Neural progenitor cell (in vitro differentiated cells): ENCODE measurements at regions not wholly inside any gene's neighbourhood (a gene's known extent, or its start where the extent isn't known, plus 50 kb on each side); places are given as distances from the start of the nearest gene placed in this dataset.

ENCODE experiments used
- DNase-seq: peaks from one replicate; pipeline ENCODE4 v3.0.0-alpha.2; 2016; ENCODE audit warnings: low spot score
- H2AFZ ChIP-seq: fragments of 200-600 bp; sonication (generic); replicated peaks from 2 replicates; pipeline ENCODE4 v1.6.1; 2016; ENCODE audit warnings: antibody characterized with exemption
- H3F3A ChIP-seq: fragments of 200-600 bp; sonication (generic); 2 replicates; pipeline ENCODE4 v1.6.1; 2016; ENCODE audit warnings: antibody characterized with exemption, low read depth
- H3K27ac ChIP-seq: fragments of 200-600 bp; sonication (generic); 2 replicates; pipeline ENCODE4 v1.5.1; 2016; ENCODE audit warnings: mild to moderate bottlenecking
- H3K27me3 ChIP-seq: fragments of 200-600 bp; sonication (generic); 2 replicates; pipeline ENCODE4 v1.6.1; 2016; ENCODE audit warnings: mild to moderate bottlenecking, moderate library complexity
- H3K36me3 ChIP-seq: fragments of 200-600 bp; sonication (generic); 2 replicates; pipeline ENCODE4 v1.5.1; 2016
- H3K4me1 ChIP-seq: fragments of 200-600 bp; sonication (generic); 2 replicates; pipeline ENCODE4 v1.6.1; 2016; ENCODE audit warnings: mixed run types
- H3K4me2 ChIP-seq: fragments of 200-600 bp; sonication (generic); 2 replicates; pipeline ENCODE4 v1.6.1; 2016
- H3K4me3 ChIP-seq: fragments of 200-600 bp; sonication (generic); 2 replicates; pipeline ENCODE4 v1.5.1; 2016
- H3K79me2 ChIP-seq: fragments of 200-600 bp; sonication (generic); 2 replicates; pipeline ENCODE4 v1.6.1; 2016; ENCODE audit warnings: low read depth
- H3K9ac ChIP-seq: fragments of 200-600 bp; sonication (generic); 2 replicates; pipeline ENCODE4 v1.6.1; 2016
- H3K9me3 ChIP-seq: fragments of 200-600 bp; sonication (generic); 2 replicates; pipeline ENCODE4 v1.5.1; 2016; ENCODE audit warnings: low read depth
- H4K20me1 ChIP-seq: fragments of 200-600 bp; sonication (generic); 2 replicates; pipeline ENCODE4 v1.6.1; 2016; ENCODE audit warnings: low read depth
- H3K27ac Mint-ChIP-seq: 3 replicates; pipeline ENCODE4 v1.8.0; 2021; ENCODE audit warnings: mixed read lengths
- H3K27me3 Mint-ChIP-seq: 2 replicates; pipeline ENCODE4 v1.8.0; 2022; ENCODE audit warnings: low read depth, mild to moderate bottlenecking, inconsistent platforms, moderate library complexity, mixed read lengths; ENCODE audit not compliant: insufficient read depth
- H3K36me3 Mint-ChIP-seq: 3 replicates; pipeline ENCODE4 v1.8.0; 2021; ENCODE audit warnings: mixed read lengths
- H3K4me1 Mint-ChIP-seq: 3 replicates; pipeline ENCODE4 v1.8.0; 2021; ENCODE audit warnings: mixed read lengths
- H3K4me3 Mint-ChIP-seq: 3 replicates; pipeline ENCODE4 v1.8.0; 2021; ENCODE audit warnings: mild to moderate bottlenecking, moderate library complexity, mixed read lengths
- H3K9me3 Mint-ChIP-seq: 3 replicates; pipeline ENCODE4 v1.8.0; 2020; ENCODE audit warnings: mixed read lengths
- EZH2 ChIP-seq: fragments of 200-600 bp; sonication (generic); IDR thresholded peaks from 2 replicates; pipeline ENCODE4 v1.6.1; 2017; ENCODE audit warnings: antibody characterized with exemption, mild to moderate bottlenecking, moderate library complexity
- EZH2phosphoT487 ChIP-seq: fragments of 200-600 bp; sonication (generic); IDR thresholded peaks from 2 replicates; pipeline ENCODE4 v1.6.1; 2017; ENCODE audit warnings: antibody characterized with exemption
- TF ChIP-seq, protein P1 (sequence below): fragments of 200-600 bp; sonication (generic); IDR thresholded peaks from 2 replicates; pipeline ENCODE4 v1.5.1; 2017; ENCODE audit warnings: antibody characterized with exemption, mild to moderate bottlenecking

DNA sequence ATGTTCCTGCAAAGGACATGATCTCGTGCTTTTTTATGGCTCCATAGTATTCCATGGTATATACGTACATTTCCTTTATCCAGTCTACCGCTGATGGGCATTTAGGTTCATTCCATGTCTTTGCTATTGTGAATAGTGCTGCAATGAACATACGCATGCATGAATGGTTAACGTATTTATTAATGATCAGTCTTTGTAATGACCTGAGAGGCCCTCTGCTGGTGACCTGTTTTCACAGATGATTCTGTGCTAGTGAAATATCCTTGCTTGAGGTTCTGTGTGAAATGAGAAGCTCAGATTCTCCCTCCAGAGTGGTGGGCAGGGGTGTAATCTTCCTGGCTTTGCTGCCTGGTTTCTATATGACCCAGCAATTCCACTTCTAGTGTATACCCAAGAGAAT lies 160.2 kb upstream of the RASGRP1 start:
- no peak overlapping the region for H3K4me3 ChIP-seq
- Mint-ChIP-seq H3K9me3 (no peaks in the 10 kb centered on the region), H3K36me3 (no peaks in the 10 kb centered on the region), H3K27me3 (peaks cover 9% of the 10 kb centered on the region), H3K4me1 (no peaks in the 10 kb centered on the region), H3K27ac (no peak overlapping the region), H3K4me3 (no peak overlapping the region)
- no peaks in the 10 kb centered on the region for H3K36me3 ChIP-seq
- H3K4me1 ChIP-seq: no peaks in the 10 kb centered on the region
- H3K27ac ChIP-seq: no peak overlapping the region
- no peaks in the 10 kb centered on the region for H3K79me2 ChIP-seq
- H4K20me1 ChIP-seq: no peaks in the 10 kb centered on the region
- H3K27me3 ChIP-seq: no peaks in the 10 kb centered on the region
- DNase-seq: no peak
- TF ChIP-seq EZH2 (no peak), EZH2phosphoT487 (no peak)
- TF ChIP-seq, protein P1, sequence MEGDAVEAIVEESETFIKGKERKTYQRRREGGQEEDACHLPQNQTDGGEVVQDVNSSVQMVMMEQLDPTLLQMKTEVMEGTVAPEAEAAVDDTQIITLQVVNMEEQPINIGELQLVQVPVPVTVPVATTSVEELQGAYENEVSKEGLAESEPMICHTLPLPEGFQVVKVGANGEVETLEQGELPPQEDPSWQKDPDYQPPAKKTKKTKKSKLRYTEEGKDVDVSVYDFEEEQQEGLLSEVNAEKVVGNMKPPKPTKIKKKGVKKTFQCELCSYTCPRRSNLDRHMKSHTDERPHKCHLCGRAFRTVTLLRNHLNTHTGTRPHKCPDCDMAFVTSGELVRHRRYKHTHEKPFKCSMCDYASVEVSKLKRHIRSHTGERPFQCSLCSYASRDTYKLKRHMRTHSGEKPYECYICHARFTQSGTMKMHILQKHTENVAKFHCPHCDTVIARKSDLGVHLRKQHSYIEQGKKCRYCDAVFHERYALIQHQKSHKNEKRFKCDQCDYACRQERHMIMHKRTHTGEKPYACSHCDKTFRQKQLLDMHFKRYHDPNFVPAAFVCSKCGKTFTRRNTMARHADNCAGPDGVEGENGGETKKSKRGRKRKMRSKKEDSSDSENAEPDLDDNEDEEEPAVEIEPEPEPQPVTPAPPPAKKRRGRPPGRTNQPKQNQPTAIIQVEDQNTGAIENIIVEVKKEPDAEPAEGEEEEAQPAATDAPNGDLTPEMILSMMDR: no peak
- no peaks in the 10 kb centered on the region for H3F3A ChIP-seq
- H3K9me3 ChIP-seq: no peaks in the 10 kb centered on the region
- H3K4me2 ChIP-seq: no peak overlapping the region
- no peak overlapping the region for H3K9ac ChIP-seq
- no peak overlapping the region for H2AFZ ChIP-seq

DNA sequence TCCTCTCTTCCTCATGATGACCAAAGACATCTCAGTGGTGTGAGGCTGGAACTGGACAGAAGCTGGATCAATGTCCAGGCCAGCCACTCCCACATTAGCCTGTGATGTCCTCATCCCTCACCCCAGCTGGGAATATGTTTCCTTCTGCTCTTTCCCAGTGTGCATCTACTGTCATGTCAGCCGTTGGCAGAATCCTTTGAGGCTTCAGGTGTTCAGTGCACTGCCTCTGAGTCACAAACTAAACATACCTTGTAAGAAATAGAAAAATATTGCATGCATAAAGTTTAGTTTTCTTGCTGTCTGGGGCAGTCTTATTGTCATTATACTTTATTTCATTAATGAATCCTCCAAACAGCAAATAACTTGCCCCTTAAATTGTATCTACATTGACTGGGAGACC lies 161.6 kb upstream of the RASGRP1 start:
- Mint-ChIP-seq H3K27ac (no peak overlapping the region), H3K27me3 (peaks cover 9% of the 10 kb centered on the region), H3K9me3 (no peaks in the 10 kb centered on the region), H3K36me3 (no peaks in the 10 kb centered on the region), H3K4me3 (no peak overlapping the region), H3K4me1 (no peaks in the 10 kb centered on the region)
- Histone ChIP-seq H3K9ac (no peak overlapping the region), H3K36me3 (no peaks in the 10 kb centered on the region), H2AFZ (no peak overlapping the region), H4K20me1 (no peaks in the 10 kb centered on the region), H3K79me2 (no peaks in the 10 kb centered on the region), H3K4me2 (no peak overlapping the region), H3K27ac (no peak overlapping the region), H3F3A (no peaks in the 10 kb centered on the region), H3K9me3 (no peaks in the 10 kb centered on the region), H3K27me3 (no peaks in the 10 kb centered on the region), H3K4me1 (no peaks in the 10 kb centered on the region), H3K4me3 (no peak overlapping the region)
- DNase-seq: no peak
- TF ChIP-seq EZH2 (no peak), EZH2phosphoT487 (no peak)
- TF ChIP-seq, protein P1: no peak

DNA sequence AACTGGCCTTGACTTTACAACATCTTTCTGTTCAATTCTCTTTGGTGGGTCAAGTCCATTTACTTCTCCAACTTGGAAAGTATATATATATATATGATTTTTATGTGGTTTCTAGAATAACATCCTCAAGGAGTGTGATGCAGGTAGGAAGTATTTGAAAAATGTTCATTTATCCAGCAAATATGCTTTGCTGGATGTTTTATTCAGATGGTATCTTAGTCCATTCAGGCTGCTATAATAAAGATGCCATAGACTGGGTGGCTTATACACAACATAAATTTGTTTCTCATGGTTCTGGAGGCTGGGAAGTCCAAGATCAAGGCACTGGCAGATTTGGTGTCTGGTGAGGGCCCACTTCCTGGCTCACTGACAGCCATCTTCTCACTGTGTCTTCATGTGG lies 168.7 kb upstream of the RASGRP1 start:
- H4K20me1 ChIP-seq: no peaks in the 10 kb centered on the region
- peaks cover 6% of the 10 kb centered on the region for H3K4me1 Mint-ChIP-seq
- H2AFZ ChIP-seq: no peak overlapping the region
- H3K27ac Mint-ChIP-seq: no peak overlapping the region
- H3K9ac ChIP-seq: no peak overlapping the region
- no peaks in the 10 kb centered on the region for H3F3A ChIP-seq
- no peak overlapping the region for H3K4me2 ChIP-seq
- H3K9me3 ChIP-seq: no peaks in the 10 kb centered on the region
- no peaks in the 10 kb centered on the region for H3K79me2 ChIP-seq
- H3K4me1 ChIP-seq: peaks cover 4% of the 10 kb centered on the region
- H3K9me3 Mint-ChIP-seq: no peaks in the 10 kb centered on the region
- DNase-seq: no peak
- TF ChIP-seq EZH2phosphoT487 (no peak), EZH2 (no peak)
- TF ChIP-seq, protein P1: no peak
- no peak overlapping the region for H3K4me3 Mint-ChIP-seq
- H3K36me3 Mint-ChIP-seq: no peaks in the 10 kb centered on the region
- H3K27ac ChIP-seq: no peak overlapping the region
- no peaks in the 10 kb centered on the region for H3K27me3 ChIP-seq
- H3K36me3 ChIP-seq: no peaks in the 10 kb centered on the region
- H3K4me3 ChIP-seq: no peak overlapping the region
- H3K27me3 Mint-ChIP-seq: peaks cover 3% of the 10 kb centered on the region
